ENCODE measurements at regions not wholly inside any gene's neighbourhood (a gene's known extent, or its start where the extent isn't known, plus 50 kb on each side); places are given as distances from the start of the nearest gene placed in this dataset.

- no peak for TF ChIP-seq MTA2 (IDR thresholded peaks at IDR 0.05; ENCODE audit: low read depth)
- TF ChIP-seq NRF1 (conservative IDR thresholded peaks at IDR 0.05; ENCODE audit: low read depth, low read length), result no peak
- TF ChIP-seq LARP7 (IDR thresholded peaks at IDR 0.05), result no peak
- no peak for TF ChIP-seq CTCF (IDR thresholded peaks at IDR 0.05 in 2 of 3, conservative IDR thresholded peaks at IDR 0.05 in 1 of 3; ENCODE audit: control insufficient read depth in 2 of 3, extremely low read depth in 1 of 3, insufficient read depth in 1 of 3, low read depth in 3 of 3, low read length in 3 of 3)
- TF ChIP-seq SREBF1 (IDR thresholded peaks at IDR 0.05; ENCODE audit: low read length), result no peak
- no peak for TF ChIP-seq GABPA (IDR thresholded peaks at IDR 0.05; ENCODE audit: low read depth)
- no peak for TF ChIP-seq POLR2AphosphoS2 (IDR thresholded peaks at IDR 0.05; ENCODE audit: low read depth, low read length)
- TF ChIP-seq EGR1 (IDR thresholded peaks at IDR 0.05; ENCODE audit: borderline replicate concordance in 1 of 2, low read depth in 2 of 2, low read length in 2 of 2), result no peak
- no peak for TF ChIP-seq RBBP5 (conservative IDR thresholded peaks at IDR 0.05)
- no peak for TF ChIP-seq E2F8 (IDR thresholded peaks at IDR 0.05; ENCODE audit: low read depth, partially characterized antibody)
- no peak for TF ChIP-seq BHLHE40 (IDR thresholded peaks at IDR 0.05; ENCODE audit: borderline replicate concordance in 1 of 2, low read depth in 2 of 2, low read length in 1 of 2)
- TF ChIP-seq PAX5 (IDR thresholded peaks at IDR 0.05; ENCODE audit: borderline replicate concordance, low read depth, low read length), result no peak
- no peak for TF ChIP-seq RAD51 (IDR thresholded peaks at IDR 0.05)
Observed at GRCh38 chr10:55232553-55232952, 431.5 kb upstream of the PCDH15 start.
